Esophagus muscularis mucosa (tissue), 4 donors: ENCODE measurements at regions not wholly inside any gene's neighbourhood (a gene's known extent, or its start where the extent isn't known, plus 50 kb on each side); places are given as distances from the start of the nearest gene placed in this dataset.

Source experiments
- EP300 ChIP-seq: sonication (generic); formaldehyde crosslinking; IDR thresholded peaks from one replicate; pipeline ENCODE4 v1.6.1; 2017; ENCODE audit warnings: antibody characterized with exemption
- POLR2A ChIP-seq: fragments of 450-650 bp; IDR thresholded peaks from one replicate; pipeline ENCODE4 v1.6.1; 2017; ENCODE audit warnings: antibody characterized with exemption, moderate library complexity, mild to moderate bottlenecking, low read depth
- POLR2AphosphoS5 ChIP-seq, 2 donors: sonication (generic); formaldehyde crosslinking; IDR thresholded peaks; one replicate each; pipeline ENCODE4 v1.6.1; 2017; ENCODE audit warnings: antibody characterized with exemption in 2 of 2
- TF ChIP-seq, protein P1 (sequence below), 3 experiments: fragments of 200-600 bp in 2 of 3; fragments of 450-650 bp in 1 of 3; sonication (generic) in 2 of 3; IDR thresholded peaks; one replicate each; pipeline ENCODE4 v1.5.1; 2017 to 2019; ENCODE audit warnings: antibody characterized with exemption in 3 of 3, mild to moderate bottlenecking in 2 of 3, moderate library complexity in 1 of 3

DNA sequence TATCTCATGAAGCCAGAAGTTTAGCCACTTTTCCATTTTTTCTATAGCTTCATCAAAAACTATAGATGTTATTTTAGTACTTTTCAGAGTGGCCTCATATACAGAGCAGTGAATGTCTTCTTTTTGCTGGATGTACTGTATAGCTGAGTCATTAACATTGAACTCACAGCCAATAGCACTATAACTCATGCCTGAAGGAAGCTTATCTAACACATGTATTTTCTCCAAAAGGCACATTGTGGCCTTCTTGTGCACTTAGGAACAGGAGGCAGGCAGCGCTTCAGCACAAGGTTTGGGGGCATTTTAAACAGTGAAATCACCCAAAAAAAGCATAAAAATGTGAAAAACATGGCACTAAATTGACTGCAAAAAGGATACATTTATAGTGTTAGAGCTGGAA lies 336.8 kb upstream of the TMTC1 start:
- TF ChIP-seq, protein P1, sequence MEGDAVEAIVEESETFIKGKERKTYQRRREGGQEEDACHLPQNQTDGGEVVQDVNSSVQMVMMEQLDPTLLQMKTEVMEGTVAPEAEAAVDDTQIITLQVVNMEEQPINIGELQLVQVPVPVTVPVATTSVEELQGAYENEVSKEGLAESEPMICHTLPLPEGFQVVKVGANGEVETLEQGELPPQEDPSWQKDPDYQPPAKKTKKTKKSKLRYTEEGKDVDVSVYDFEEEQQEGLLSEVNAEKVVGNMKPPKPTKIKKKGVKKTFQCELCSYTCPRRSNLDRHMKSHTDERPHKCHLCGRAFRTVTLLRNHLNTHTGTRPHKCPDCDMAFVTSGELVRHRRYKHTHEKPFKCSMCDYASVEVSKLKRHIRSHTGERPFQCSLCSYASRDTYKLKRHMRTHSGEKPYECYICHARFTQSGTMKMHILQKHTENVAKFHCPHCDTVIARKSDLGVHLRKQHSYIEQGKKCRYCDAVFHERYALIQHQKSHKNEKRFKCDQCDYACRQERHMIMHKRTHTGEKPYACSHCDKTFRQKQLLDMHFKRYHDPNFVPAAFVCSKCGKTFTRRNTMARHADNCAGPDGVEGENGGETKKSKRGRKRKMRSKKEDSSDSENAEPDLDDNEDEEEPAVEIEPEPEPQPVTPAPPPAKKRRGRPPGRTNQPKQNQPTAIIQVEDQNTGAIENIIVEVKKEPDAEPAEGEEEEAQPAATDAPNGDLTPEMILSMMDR (IDR thresholded peaks at IDR 0.05), result no peak
- TF ChIP-seq POLR2AphosphoS5 (IDR thresholded peaks at IDR 0.05), result no peak
- no peak for TF ChIP-seq POLR2A
- no peak for TF ChIP-seq EP300
